IMR-90 (cell line): ENCODE measurements at regions not wholly inside any gene's neighbourhood (a gene's known extent, or its start where the extent isn't known, plus 50 kb on each side); places are given as distances from the start of the nearest gene placed in this dataset.

Source experiments
- CEBPB ChIP-seq: IDR thresholded peaks from 2 replicates; pipeline ENCODE4 v1.6.1; 2012; ENCODE audit warnings: low read depth, low read length, improper control_type of control experiment
- MAFK ChIP-seq: IDR thresholded peaks from 2 replicates; pipeline ENCODE4 v1.6.1; 2012; ENCODE audit warnings: low read depth, low read length, improper control_type of control experiment
- POLR2A ChIP-seq: IDR thresholded peaks from 2 replicates; pipeline ENCODE4 v1.6.1; 2012; ENCODE audit warnings: mild to moderate bottlenecking, low read depth, low read length
- RCOR1 ChIP-seq: IDR thresholded peaks from 2 replicates; pipeline ENCODE4 v1.6.1; 2012; ENCODE audit warnings: mild to moderate bottlenecking, low read length, improper control_type of control experiment; ENCODE audit not compliant: insufficient replicate concordance
- RFX5 ChIP-seq: IDR thresholded peaks from 2 replicates; pipeline ENCODE4 v1.8.0; 2012; ENCODE audit warnings: low read depth, mild to moderate bottlenecking, low read length, moderate library complexity
- SMC3 ChIP-seq: fragments of 150-350 bp; IDR thresholded peaks from 2 replicates; pipeline ENCODE4 v1.6.1; 2016; ENCODE audit warnings: low read depth, mild to moderate bottlenecking, antibody characterized with exemption, low read length, moderate library complexity
- TF ChIP-seq, protein P1 (sequence below): conservative IDR thresholded peaks from 2 replicates; pipeline ENCODE4 v1.5.1; 2012; ENCODE audit warnings: mild to moderate bottlenecking, low read depth, low read length, improper control_type of control experiment
- TF ChIP-seq, protein P2 (sequence below): fragments of 150-350 bp; IDR thresholded peaks from 2 replicates; pipeline ENCODE4 v1.6.1; 2017; ENCODE audit warnings: mild to moderate bottlenecking, antibody characterized with exemption, low read length, low read depth

DNA sequence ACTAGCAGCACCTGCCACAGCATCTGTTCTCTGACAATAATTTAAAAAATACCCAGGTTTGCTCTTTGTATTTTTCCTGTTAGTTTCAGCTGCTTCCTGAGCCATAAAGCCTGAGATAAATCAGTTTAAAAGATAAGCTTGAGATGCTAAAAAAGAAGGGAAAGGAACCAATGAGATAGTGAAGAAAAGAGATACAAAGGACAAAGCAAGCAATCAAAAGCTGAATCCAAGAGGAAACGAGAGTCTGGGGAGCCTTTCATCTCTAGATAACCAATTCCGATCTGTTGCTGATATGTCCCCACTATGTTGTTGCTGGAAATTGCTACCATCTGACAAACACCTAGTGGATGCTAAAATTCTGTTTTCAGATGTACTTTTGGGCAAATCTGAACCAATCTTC is 201.4 kb downstream of the RBM43 start:
- no peak for TF ChIP-seq POLR2A
- TF ChIP-seq SMC3 = no peak
- TF ChIP-seq, protein P1, sequence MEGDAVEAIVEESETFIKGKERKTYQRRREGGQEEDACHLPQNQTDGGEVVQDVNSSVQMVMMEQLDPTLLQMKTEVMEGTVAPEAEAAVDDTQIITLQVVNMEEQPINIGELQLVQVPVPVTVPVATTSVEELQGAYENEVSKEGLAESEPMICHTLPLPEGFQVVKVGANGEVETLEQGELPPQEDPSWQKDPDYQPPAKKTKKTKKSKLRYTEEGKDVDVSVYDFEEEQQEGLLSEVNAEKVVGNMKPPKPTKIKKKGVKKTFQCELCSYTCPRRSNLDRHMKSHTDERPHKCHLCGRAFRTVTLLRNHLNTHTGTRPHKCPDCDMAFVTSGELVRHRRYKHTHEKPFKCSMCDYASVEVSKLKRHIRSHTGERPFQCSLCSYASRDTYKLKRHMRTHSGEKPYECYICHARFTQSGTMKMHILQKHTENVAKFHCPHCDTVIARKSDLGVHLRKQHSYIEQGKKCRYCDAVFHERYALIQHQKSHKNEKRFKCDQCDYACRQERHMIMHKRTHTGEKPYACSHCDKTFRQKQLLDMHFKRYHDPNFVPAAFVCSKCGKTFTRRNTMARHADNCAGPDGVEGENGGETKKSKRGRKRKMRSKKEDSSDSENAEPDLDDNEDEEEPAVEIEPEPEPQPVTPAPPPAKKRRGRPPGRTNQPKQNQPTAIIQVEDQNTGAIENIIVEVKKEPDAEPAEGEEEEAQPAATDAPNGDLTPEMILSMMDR = no peak
- TF ChIP-seq CEBPB = no peak
- no peak for TF ChIP-seq MAFK
- TF ChIP-seq RFX5 = no peak
- no peak for TF ChIP-seq RCOR1
- TF ChIP-seq, protein P2, sequence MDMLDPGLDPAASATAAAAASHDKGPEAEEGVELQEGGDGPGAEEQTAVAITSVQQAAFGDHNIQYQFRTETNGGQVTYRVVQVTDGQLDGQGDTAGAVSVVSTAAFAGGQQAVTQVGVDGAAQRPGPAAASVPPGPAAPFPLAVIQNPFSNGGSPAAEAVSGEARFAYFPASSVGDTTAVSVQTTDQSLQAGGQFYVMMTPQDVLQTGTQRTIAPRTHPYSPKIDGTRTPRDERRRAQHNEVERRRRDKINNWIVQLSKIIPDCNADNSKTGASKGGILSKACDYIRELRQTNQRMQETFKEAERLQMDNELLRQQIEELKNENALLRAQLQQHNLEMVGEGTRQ = no peak
